PFSK-1 (cell line): ENCODE measurements at regions not wholly inside any gene's neighbourhood (a gene's known extent, or its start where the extent isn't known, plus 50 kb on each side); places are given as distances from the start of the nearest gene placed in this dataset.

Experiments used
- FOXP2 ChIP-seq: optimal IDR thresholded peaks from 2 replicates; pipeline ENCODE3; 2011; ENCODE audit warnings: borderline replicate concordance, control low read depth, inconsistent platforms; ENCODE audit not compliant: insufficient read depth; ENCODE audit errors: extremely low read length, extremely low read depth
- POLR2AphosphoS5 ChIP-seq: IDR thresholded peaks from 2 replicates; pipeline ENCODE4 v1.6.1; 2012; ENCODE audit warnings: low read depth, mild to moderate bottlenecking, control low read depth, low read length, moderate library complexity
- REST ChIP-seq, 2 experiments: IDR thresholded peaks; 2 replicates each; pipeline versions ENCODE4 v1.6.1 to v1.8.0; 2011 to 2012; ENCODE audit warnings: low read depth in 2 of 2, low read length in 2 of 2, control low read depth in 1 of 2, inconsistent platforms in 1 of 2, mild to moderate bottlenecking in 1 of 2, moderate library complexity in 1 of 2; ENCODE audit not compliant: insufficient read depth in 1 of 2
- SIN3A ChIP-seq: IDR thresholded peaks from 2 replicates; pipeline ENCODE4 v1.6.1; 2012; ENCODE audit warnings: mild to moderate bottlenecking, low read length, moderate library complexity, borderline replicate concordance; ENCODE audit not compliant: insufficient read depth
- TAF1 ChIP-seq: IDR thresholded peaks from 2 replicates; pipeline ENCODE4 v1.6.1; 2012; ENCODE audit warnings: low read length, control low read depth, borderline replicate concordance; ENCODE audit not compliant: insufficient read depth

DNA sequence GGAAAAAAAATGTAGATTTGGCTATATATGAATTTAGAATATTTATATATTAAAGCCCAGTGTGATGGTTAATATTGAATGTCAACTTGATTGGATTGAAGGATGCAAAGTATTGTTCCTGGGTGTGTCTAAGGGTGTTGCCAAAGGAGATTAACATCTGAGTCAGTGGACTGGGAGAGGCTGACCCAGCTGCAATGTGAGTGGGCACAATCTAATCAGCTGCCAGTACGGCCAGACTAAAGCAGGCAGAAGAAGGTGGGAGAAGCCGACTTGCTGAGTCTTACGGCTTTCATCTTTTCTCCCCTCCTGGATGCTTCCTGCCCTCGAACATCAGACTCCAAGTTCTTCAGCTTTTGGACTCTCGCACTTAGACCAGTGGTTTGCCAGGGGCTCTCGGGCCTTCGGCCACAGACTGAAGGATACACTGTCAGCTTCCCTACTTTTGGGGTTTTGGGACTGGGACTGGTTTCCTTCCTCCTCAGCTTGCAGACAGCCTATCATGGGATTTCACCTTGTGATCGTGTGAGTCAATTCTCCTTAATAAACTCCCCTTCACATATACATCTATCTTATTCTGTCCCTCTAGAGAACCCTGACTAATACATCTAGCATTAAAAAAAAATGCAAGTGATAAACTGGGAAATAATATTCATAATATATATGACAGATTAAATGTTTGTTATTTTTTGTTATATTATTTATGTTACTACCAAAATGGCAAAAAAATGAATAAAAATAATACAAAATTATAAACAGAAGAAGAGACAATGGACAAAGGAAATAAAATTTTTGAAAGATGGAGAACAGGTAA is 122.4 kb downstream of the DLEU7 start:
- no peak for TF ChIP-seq SIN3A
- TF ChIP-seq FOXP2, result no peak

- no peak for TF ChIP-seq SIN3A
- no peak for TF ChIP-seq TAF1
- TF ChIP-seq POLR2AphosphoS5, result no peak
- TF ChIP-seq REST (IDR thresholded peaks at IDR 0.05; ENCODE audit: insufficient read depth in 1 of 2, low read depth in 2 of 2, low read length in 2 of 2), result no peak
- no peak for TF ChIP-seq FOXP2
These were observed 121.9 kb downstream of the DLEU7 start for GRCh38 chr13:50721672-50721992.

DNA sequence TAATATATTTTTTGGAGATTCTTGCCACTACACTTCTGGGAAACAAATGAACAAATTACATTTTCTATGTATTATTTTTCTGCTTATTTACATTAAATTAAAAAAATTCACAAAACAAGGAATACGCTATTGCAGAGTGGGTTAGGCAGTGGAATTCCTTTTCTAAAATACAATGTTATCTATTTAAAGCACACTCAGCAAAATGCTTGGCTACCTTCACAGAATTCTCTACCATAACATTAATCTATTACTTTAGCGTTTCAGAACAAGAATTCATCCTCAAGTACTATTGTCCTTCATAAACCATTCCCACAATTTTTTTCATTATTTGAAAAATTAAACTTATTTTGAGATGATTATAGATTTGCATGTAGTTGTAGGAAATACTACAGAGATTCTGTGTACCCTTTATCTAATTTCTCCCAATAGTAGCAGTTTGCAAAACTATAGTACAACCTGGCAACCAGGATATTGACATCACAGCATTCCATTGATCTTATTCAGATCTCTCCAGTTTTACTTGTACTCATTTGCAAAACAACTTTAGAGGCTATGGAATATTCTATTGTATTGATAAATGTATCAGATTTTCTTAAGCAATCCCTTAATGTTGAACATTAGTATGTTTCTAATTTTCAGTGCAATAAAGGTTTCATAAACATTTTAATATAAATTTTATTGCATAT is 120.9 kb downstream of the DLEU7 start:
- no peak for TF ChIP-seq FOXP2
- no peak for TF ChIP-seq REST (IDR thresholded peaks at IDR 0.05; ENCODE audit: insufficient read depth in 1 of 2, low read depth in 2 of 2, low read length in 2 of 2)
- TF ChIP-seq TAF1, result no peak
- no peak for TF ChIP-seq POLR2AphosphoS5
- no peak for TF ChIP-seq SIN3A

- TF ChIP-seq SIN3A (no peak), FOXP2 (no peak), POLR2AphosphoS5 (no peak), REST (IDR thresholded peaks at IDR 0.05; ENCODE audit: insufficient read depth in 1 of 2, low read depth in 2 of 2, low read length in 2 of 2) (no peak)
These were observed 119.1 kb downstream of the DLEU7 start for GRCh38 chr13:50724438-50724837.

GRCh38 chr13:50724913-50725312 is 118.6 kb downstream of the DLEU7 start:
- TF ChIP-seq TAF1 (no peak), FOXP2 (no peak), REST (IDR thresholded peaks at IDR 0.05; ENCODE audit: insufficient read depth in 1 of 2, low read depth in 2 of 2, low read length in 2 of 2) (no peak), SIN3A (no peak), POLR2AphosphoS5 (no peak)
